ENCODE measurements at regions not wholly inside any gene's neighbourhood (a gene's known extent, or its start where the extent isn't known, plus 50 kb on each side); places are given as distances from the start of the nearest gene placed in this dataset.

- no peak overlapping the region for H3K27ac ChIP-seq (ENCODE audit: low read depth, low read length)
- H3K9me3 ChIP-seq (ENCODE audit: control insufficient read depth, insufficient read depth, low read length) = no peaks in the 10 kb centered on the region
- no peak for DNase-seq (ENCODE audit: low read depth, low spot score)
- no peak overlapping the region for H3K4me3 ChIP-seq (ENCODE audit: low read depth, low read length)
- no peak for TF ChIP-seq CTCF (IDR thresholded peaks at IDR 0.05; ENCODE audit: low read depth, low read length)
- no peaks in the 10 kb centered on the region for H3K27me3 ChIP-seq (ENCODE audit: control insufficient read depth, insufficient read depth, low read length)
- POLR2A ChIA-PET = no interaction called here
- CTCF ChIA-PET = no interaction called here
Measured at GRCh38 chr1:76744989-76745388, 122.3 kb upstream of the ST6GALNAC5 start.

- no peak overlapping the region for H3K4me3 ChIP-seq (ENCODE audit: low read depth, low read length)
- H3K9me3 ChIP-seq (ENCODE audit: control insufficient read depth, insufficient read depth, low read length) = no peaks in the 10 kb centered on the region
- H3K27ac ChIP-seq (ENCODE audit: low read depth, low read length) = no peak overlapping the region
- CTCF ChIA-PET = no interaction called here
- H3K27me3 ChIP-seq (ENCODE audit: control insufficient read depth, insufficient read depth, low read length) = no peaks in the 10 kb centered on the region
- TF ChIP-seq CTCF (IDR thresholded peaks at IDR 0.05; ENCODE audit: low read depth, low read length) = no peak
- DNase-seq (ENCODE audit: low read depth, low spot score) = no peak
- POLR2A ChIA-PET = no interaction called here
Measured at GRCh38 chr1:76746206-76746605, 121.1 kb upstream of the ST6GALNAC5 start.

GRCh38 chr1:76754730-76755129 is 112.5 kb upstream of the ST6GALNAC5 start:
- Histone ChIP-seq H3K27me3 (ENCODE audit: control insufficient read depth, insufficient read depth, low read length) (no peaks in the 10 kb centered on the region), H3K4me3 (ENCODE audit: low read depth, low read length) (no peak overlapping the region), H3K27ac (ENCODE audit: low read depth, low read length) (no peak overlapping the region), H3K9me3 (ENCODE audit: control insufficient read depth, insufficient read depth, low read length) (no peaks in the 10 kb centered on the region)
- POLR2A ChIA-PET = no interaction called here
- DNase-seq (ENCODE audit: low read depth, low spot score) = no peak
- CTCF ChIA-PET = no interaction called here
- no peak for TF ChIP-seq CTCF (IDR thresholded peaks at IDR 0.05; ENCODE audit: low read depth, low read length)

GRCh38 chr1:76759171-76759860 is 108.0 kb upstream of the ST6GALNAC5 start:
- DNase-seq (ENCODE audit: low read depth, low spot score) = no peak
- Histone ChIP-seq H3K27ac (ENCODE audit: low read depth, low read length) (no peak overlapping the region), H3K4me3 (ENCODE audit: low read depth, low read length) (no peak overlapping the region), H3K27me3 (ENCODE audit: control insufficient read depth, insufficient read depth, low read length) (no peaks in the 10 kb centered on the region), H3K9me3 (ENCODE audit: control insufficient read depth, insufficient read depth, low read length) (no peaks in the 10 kb centered on the region)
- TF ChIP-seq CTCF (IDR thresholded peaks at IDR 0.05; ENCODE audit: low read depth, low read length) = no peak
- ChIA-PET CTCF (no interaction called here), POLR2A (no interaction called here)

GRCh38 chr1:76759950-76760349 is 107.3 kb upstream of the ST6GALNAC5 start:
- no peak for DNase-seq (ENCODE audit: low read depth, low spot score)
- Histone ChIP-seq H3K4me3 (ENCODE audit: low read depth, low read length) (no peak overlapping the region), H3K27ac (ENCODE audit: low read depth, low read length) (no peak overlapping the region), H3K27me3 (ENCODE audit: control insufficient read depth, insufficient read depth, low read length) (no peaks in the 10 kb centered on the region), H3K9me3 (ENCODE audit: control insufficient read depth, insufficient read depth, low read length) (no peaks in the 10 kb centered on the region)
- ChIA-PET CTCF (no interaction called here), POLR2A (no interaction called here)
- no peak for TF ChIP-seq CTCF (IDR thresholded peaks at IDR 0.05; ENCODE audit: low read depth, low read length)
